Muscle of leg (tissue), 3 donors: ENCODE measurements at regions not wholly inside any gene's neighbourhood (a gene's known extent, or its start where the extent isn't known, plus 50 kb on each side); places are given as distances from the start of the nearest gene placed in this dataset.
"Not testable (repeated sequence)": the region's sequence is repeated elsewhere in the genome, so short reads cannot be mapped to it uniquely, and the experiment has no call there.

ENCODE experiments used
- DNase-seq: peaks from one replicate; pipeline ENCODE4 v3.0.0; 2013
- H3K27ac ChIP-seq: one replicate; pipeline ENCODE4 v1.5.1; 2013; ENCODE audit warnings: mild to moderate bottlenecking, low read length, control low read depth
- H3K27me3 ChIP-seq: one replicate; pipeline ENCODE4 v1.6.1; 2013; ENCODE audit warnings: low read length; ENCODE audit not compliant: control insufficient read depth, insufficient read depth
- H3K36me3 ChIP-seq: one replicate; pipeline ENCODE4 v1.6.1; 2013; ENCODE audit warnings: low read length; ENCODE audit not compliant: control insufficient read depth, insufficient read depth
- H3K4me1 ChIP-seq: one replicate; pipeline ENCODE4 v1.6.1; 2013; ENCODE audit warnings: low read length; ENCODE audit not compliant: control insufficient read depth, insufficient read depth
- H3K4me3 ChIP-seq: one replicate; pipeline ENCODE4 v1.5.1; 2013; ENCODE audit warnings: low read length, control low read depth
- H3K9me3 ChIP-seq: replicated peaks from 2 replicates; pipeline ENCODE4 v1.6.1; 2013; ENCODE audit warnings: low read depth, low read length; ENCODE audit not compliant: control insufficient read depth
- WGBS: methylation state at CpG from one replicate; pipeline ENCODE4 v1.1.5; 2013; ENCODE audit warnings: missing lambda C conversion rate; ENCODE audit not compliant: insufficient coverage; 5-methylcytosine and 5-hydroxymethylcytosine counted together

DNA sequence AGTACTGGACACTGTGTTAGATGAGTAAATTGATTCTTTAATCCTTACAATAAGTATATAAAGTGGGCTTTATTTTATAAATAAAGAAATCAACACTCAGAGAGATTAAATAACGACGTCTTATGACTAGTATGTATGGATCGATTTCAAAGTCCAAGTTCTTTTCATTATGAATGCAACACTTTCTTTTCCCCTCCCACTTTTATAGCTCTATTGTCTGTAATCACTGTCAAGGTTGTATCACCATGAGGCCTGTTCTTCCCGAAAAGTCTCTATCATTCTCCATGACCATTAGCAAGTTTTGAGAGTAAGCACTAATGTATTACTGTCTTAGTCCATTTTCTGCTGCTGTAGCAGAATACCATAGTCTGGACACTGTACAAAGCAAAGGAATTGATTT, 228.4 kb downstream of the TLR4 start:
- Histone ChIP-seq H3K36me3 (no peaks in the 10 kb centered on the region), H3K4me1 (no peaks in the 10 kb centered on the region), H3K27ac (no peak overlapping the region), H3K4me3 (no peak overlapping the region), H3K27me3 (no peaks in the 10 kb centered on the region), H3K9me3 (no peaks in the 10 kb centered on the region)
- DNase-seq: no peak
- no CpG with 5 or more reads among the region's 4 CpGs for WGBS

DNA sequence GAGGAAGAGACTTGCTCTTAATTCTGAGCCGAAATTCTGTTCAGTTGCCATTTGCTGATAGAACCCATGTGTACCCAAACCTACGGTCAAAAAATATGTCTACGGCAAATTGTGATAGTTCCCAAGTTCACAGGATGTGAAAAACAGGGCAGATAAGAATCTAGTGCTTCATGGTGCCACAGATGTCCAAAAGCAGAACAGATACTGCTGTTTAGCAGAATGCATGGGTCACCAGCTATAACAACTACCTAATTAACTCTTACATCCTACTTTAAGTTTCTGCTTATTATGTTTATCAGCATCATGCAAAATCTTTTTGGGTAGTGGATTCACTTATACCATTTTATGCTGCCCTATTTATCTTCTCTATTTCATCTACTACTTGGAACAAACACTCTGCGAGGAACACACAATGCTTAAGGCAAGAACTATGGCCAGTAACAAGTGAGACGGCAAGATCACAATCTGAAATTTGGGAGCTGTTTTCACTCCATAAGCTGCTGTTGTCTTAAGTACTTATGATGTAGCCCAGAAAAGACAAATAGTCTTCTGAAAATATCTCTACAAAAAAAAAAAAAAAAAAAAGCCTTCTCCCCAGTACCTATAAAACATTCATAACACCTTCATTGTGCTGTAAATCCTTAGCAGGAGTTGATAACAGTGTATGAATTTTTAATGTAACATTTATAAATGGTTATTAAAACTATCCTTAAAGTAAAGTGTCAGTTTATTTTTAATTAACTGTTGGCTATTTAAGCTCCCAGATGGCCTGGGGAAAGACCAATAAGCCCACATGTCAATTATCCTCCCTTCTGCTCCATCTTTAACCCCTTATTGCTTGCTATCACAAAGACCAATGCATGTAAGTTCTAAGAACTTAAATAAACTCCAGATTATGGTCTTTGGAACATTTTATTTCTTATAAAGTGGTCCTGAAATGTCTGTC, 232.3 kb downstream of the TLR4 start:
- H3K4me1 ChIP-seq: no peaks in the 10 kb centered on the region
- no peaks in the 10 kb centered on the region for H3K9me3 ChIP-seq
- WGBS: 75% methylated on average over 3 of the region's 5 CpGs
- H3K27ac ChIP-seq: no peak overlapping the region
- no peaks in the 10 kb centered on the region for H3K36me3 ChIP-seq
- H3K27me3 ChIP-seq: no peaks in the 10 kb centered on the region
- DNase-seq: peak; percentile 61
- H3K4me3 ChIP-seq: no peak overlapping the region

DNA sequence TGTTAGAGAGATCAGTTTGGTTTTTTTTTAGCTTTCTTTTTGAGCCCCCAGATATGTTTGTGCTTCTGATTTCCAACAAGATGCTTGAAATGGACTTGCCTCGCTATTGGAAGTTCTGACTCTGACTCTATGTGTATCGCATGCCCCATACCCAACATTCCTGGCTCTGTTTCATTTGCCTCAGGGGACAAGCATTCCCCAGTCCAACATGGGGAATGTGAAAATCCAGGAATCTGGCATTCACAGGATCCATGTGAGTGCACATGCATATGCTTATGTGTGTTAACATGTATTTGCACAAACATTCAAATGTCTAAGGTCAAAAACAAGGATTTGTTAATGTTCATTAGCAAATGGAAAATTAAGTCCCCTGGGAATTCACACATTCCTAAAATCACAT, 233.9 kb downstream of the TLR4 start:
- H3K9me3 ChIP-seq: no peaks in the 10 kb centered on the region
- H3K4me3 ChIP-seq: no peak overlapping the region
- WGBS: no CpG with 5 or more reads among the region's 2 CpGs
- H3K36me3 ChIP-seq: no peaks in the 10 kb centered on the region
- H3K4me1 ChIP-seq: no peaks in the 10 kb centered on the region
- DNase-seq: no peak
- no peaks in the 10 kb centered on the region for H3K27me3 ChIP-seq
- no peak overlapping the region for H3K27ac ChIP-seq

DNA sequence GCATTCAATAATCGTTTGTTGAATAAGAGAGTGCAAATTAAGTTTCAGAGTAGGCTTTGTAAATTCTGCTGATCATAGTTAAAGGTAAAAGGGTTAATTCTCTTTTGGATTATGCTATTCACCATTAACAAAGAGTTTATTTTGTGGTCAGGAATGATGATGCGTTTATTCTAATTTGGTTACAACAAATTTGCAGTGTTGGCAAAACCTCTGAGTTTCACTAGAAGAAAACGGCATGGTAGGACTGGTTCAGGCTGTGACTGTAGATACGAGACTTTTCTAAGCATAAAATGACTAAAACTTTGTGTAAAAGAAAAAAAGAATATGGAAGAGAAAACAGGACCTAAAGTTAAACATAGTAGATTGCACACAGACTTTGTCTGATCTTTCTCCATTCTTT, 234.7 kb downstream of the TLR4 start:
- no peaks in the 10 kb centered on the region for H3K27me3 ChIP-seq
- no peaks in the 10 kb centered on the region for H3K36me3 ChIP-seq
- DNase-seq: no peak
- H3K4me1 ChIP-seq: no peaks in the 10 kb centered on the region
- H3K27ac ChIP-seq: no peak overlapping the region
- H3K4me3 ChIP-seq: no peak overlapping the region
- WGBS: 100% methylated on average over 1 of the region's 4 CpGs
- H3K9me3 ChIP-seq: no peaks in the 10 kb centered on the region

DNA sequence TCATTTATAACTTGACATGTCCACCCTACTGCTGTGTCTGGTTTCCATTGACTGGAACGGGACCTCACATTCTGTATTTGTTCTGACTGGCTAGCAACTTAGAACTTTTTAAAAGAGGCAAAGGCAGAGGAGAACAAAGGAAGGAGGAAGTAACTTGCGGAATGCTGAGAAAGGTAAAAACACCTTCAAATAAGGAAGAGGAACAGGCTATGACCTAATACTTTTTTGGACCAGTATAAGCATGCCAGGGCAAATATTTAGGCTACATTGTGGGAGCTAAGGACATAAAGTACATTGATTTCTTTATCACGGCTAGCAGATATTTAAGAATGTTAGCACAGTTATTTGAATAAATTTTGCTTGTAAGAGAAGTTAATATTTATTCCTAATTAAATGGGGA, 240.5 kb downstream of the TLR4 start:
- not testable (repeated sequence) for H3K27me3 ChIP-seq, H3K4me3 ChIP-seq, H3K36me3 ChIP-seq, H3K4me1 ChIP-seq, H3K27ac ChIP-seq, DNase-seq, H3K9me3 ChIP-seq
- no CpG with 5 or more reads among the region's 3 CpGs for WGBS

DNA sequence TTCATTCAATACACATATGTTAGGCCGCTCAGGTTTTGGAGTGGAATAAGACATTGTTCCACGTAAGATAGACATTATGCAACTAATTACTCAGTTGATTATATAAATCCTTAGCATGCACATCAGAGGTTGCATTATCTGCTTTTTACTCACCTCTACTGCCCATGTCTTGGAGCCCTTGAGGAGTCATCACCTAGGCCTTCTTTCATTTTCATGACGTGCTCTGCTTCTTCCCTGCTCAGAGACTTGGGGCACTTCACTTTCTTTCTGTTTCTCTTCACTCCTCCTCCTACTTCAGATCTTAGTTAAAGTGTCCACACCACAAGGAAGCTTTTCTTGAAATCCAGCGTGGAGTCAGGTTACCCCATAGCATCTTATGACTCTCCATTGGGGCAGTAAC, 241.1 kb downstream of the TLR4 start:
- Histone ChIP-seq H3K27me3 (no peaks in the 10 kb centered on the region), H3K9me3 (no peaks in the 10 kb centered on the region), H3K4me3 (no peak overlapping the region), H3K4me1 (no peaks in the 10 kb centered on the region), H3K27ac (no peak overlapping the region), H3K36me3 (no peaks in the 10 kb centered on the region)
- no peak for DNase-seq
- WGBS: 70% methylated on average over 1 of the region's 4 CpGs

DNA sequence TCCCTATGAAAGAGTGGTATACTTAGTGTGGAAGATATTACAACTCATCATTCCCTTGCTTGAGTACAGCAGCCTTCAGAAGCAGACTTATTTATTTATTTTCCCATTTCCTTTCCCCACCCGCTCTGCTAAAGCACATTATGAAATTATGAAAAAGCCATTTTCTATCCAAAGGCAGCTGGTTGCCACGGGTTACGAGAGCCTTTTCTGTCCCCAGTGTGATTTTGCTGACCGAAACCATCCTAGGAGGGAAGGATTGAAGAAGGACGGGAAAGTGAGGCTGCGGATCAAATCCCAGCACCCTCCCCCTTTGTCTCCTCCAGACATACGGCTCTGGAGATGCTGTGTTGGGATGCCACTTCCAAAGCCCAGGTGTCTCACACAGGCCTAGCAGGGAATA, 246.9 kb downstream of the TLR4 start:
- Histone ChIP-seq H3K9me3 (no peaks in the 10 kb centered on the region), H3K4me3 (no peak overlapping the region), H3K27ac (peak overlapping the region; percentile 73), H3K27me3 (no peaks in the 10 kb centered on the region), H3K36me3 (no peaks in the 10 kb centered on the region), H3K4me1 (no peaks in the 10 kb centered on the region)
- peak; percentile 64 for DNase-seq
- 20% methylated on average over 1 of the region's 7 CpGs for WGBS

DNA sequence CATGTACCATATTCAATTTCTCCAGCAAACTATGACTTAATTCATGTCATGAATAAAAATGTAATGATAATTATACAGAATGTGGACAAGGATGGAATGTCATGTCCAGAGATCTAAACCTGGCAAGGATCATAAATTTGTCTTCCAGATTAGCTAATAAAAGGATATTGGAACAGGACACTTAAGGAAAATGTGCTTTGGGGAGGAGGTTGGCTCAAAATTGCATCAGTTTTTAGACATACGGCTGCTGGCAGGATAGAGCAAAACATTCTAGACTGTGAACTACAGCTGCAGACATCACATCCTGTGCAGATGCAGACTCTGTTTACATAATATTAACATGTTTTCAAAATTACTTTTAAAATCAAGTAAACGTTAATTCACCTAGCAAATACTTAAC, 248.4 kb downstream of the TLR4 start:
- Histone ChIP-seq H3K4me3 (no peak overlapping the region), H3K27ac (no peak overlapping the region), H3K4me1 (no peaks in the 10 kb centered on the region), H3K36me3 (no peaks in the 10 kb centered on the region), H3K9me3 (no peaks in the 10 kb centered on the region), H3K27me3 (no peaks in the 10 kb centered on the region)
- peak; percentile 93 for DNase-seq
- 14% methylated on average over 1 of the region's 2 CpGs for WGBS

DNA sequence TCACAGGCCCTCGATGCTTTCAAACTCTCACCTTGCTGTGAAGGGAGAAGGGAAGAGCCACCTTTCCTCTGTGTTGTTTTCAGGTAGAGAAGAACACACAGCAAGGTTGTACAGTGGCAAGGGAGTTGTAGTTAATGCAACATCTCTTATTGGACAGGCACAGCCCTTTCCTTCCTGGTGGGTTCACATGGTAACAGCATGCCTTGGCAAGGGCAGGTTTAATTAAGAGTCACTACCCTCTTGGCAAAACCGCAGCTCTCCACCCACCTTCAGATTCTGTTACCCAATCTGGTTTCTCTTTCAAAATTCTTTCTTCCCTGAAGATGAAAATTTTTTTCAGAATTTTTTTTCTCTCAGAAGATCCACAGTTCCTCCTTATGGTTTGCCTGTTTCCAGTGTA, 253.1 kb downstream of the TLR4 start:
- Histone ChIP-seq H3K4me3 (no peak overlapping the region), H3K9me3 (no peaks in the 10 kb centered on the region), H3K27me3 (no peaks in the 10 kb centered on the region), H3K4me1 (no peaks in the 10 kb centered on the region), H3K36me3 (no peaks in the 10 kb centered on the region), H3K27ac (no peak overlapping the region)
- 83% methylated on average over 1 of the region's 2 CpGs for WGBS
- no peak for DNase-seq

DNA sequence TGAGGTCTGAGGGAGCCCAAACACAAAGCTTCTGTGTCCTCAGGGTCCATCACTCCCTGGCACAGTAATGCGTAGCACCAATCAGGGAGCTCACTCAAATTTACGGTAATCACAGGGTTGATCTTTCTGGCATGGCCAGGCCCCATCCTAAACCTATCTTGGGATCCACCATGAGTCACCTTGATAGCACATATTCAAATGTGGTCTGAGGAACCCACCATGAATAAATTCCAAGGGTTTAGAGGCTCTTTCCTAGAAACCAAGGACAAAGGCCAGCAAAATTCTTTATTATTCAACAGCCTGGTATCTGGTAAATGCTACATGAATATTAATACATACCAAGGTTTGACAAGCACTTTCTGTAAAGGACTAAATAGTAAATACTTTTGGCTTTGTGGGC, 254.5 kb downstream of the TLR4 start:
- WGBS: 100% methylated on average over 2 of the region's 2 CpGs
- Histone ChIP-seq H3K36me3 (no peaks in the 10 kb centered on the region), H3K27ac (no peak overlapping the region), H3K9me3 (no peaks in the 10 kb centered on the region), H3K4me1 (no peaks in the 10 kb centered on the region), H3K4me3 (no peak overlapping the region), H3K27me3 (no peaks in the 10 kb centered on the region)
- no peak for DNase-seq
